ENCODE measurements at regions not wholly inside any gene's neighbourhood (a gene's known extent, or its start where the extent isn't known, plus 50 kb on each side); places are given as distances from the start of the nearest gene placed in this dataset.

DNA sequence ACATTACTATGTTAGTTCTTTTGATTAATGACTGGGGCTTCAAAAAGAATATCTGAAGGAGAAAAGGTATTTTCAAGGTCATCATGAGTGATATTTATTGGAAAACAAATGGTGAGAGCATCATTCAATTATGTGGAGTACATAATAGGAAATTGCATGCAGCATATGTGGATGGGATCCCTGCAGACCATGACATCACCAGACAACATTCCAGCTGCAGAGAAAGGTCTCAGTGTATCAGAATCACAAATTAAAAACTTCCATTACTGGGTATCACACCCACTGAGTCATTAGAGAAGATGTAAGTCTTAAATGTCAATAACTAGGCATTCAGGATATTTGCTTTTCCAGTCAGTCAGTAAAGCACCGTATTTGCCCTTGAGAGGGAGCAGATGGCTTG lies 574.4 kb upstream of the SLC10A2 start:
- Histone ChIP-seq H2BK5ac (ENCODE audit: low read depth, low read length, poor library complexity, severe bottlenecking) (no peak overlapping the region), H3K9me1 (ENCODE audit: insufficient read depth, low read length) (no peaks in the 10 kb centered on the region), H3K27ac (ENCODE audit: insufficient read depth, low read length) (no peak overlapping the region), H3K9me3 (ENCODE audit: control insufficient read depth, insufficient read depth, low read length) (no peaks in the 10 kb centered on the region), H2AK9ac (replicated peaks; ENCODE audit: low read depth, low read length, poor library complexity) (no peak overlapping the region), H2AK5ac (ENCODE audit: low read depth, low read length) (no peak overlapping the region), H2AFZ (replicated peaks; ENCODE audit: low read length, poor library complexity) (no peak overlapping the region), H3K23ac (ENCODE audit: low read depth, low read length) (no peak overlapping the region), H2BK20ac (ENCODE audit: low read depth, low read length) (no peak overlapping the region), H4K20me1 (ENCODE audit: insufficient read depth, low read length) (no peaks in the 10 kb centered on the region), H3K4me3 (ENCODE audit: insufficient read depth, low read depth, low read length) (no peak overlapping the region), H3K9ac (ENCODE audit: low read depth, low read length) (no peak overlapping the region), H3K36me3 (ENCODE audit: control insufficient read depth, insufficient read depth, low read length) (no peaks in the 10 kb centered on the region), H3K14ac (replicated peaks; ENCODE audit: low read depth, low read length) (no peak overlapping the region), H3K27me3 (ENCODE audit: control insufficient read depth, insufficient read depth, low read length) (no peaks in the 10 kb centered on the region), H3K79me1 (ENCODE audit: low read depth in 1 of 2, low read length in 2 of 2) (no peaks in the 10 kb centered on the region), H3K4me1 (ENCODE audit: control insufficient read depth, insufficient read depth, low read length) (no peaks in the 10 kb centered on the region), H4K8ac (ENCODE audit: low read depth in 2 of 2, low read length in 2 of 2) (no peak overlapping the region), H3K4ac (ENCODE audit: low read depth, low read length) (no peak overlapping the region), H4K5ac (ENCODE audit: low read depth, low read length) (no peak overlapping the region), H3K18ac (ENCODE audit: low read depth, low read length) (no peak overlapping the region), H4K91ac (ENCODE audit: insufficient read depth, low read depth, low read length) (no peak overlapping the region), H3K4me2 (ENCODE audit: low read depth, low read length) (no peak overlapping the region), H2BK15ac (ENCODE audit: low read depth, low read length) (no peak overlapping the region), H2BK120ac (ENCODE audit: low read depth, low read length) (no peak overlapping the region), H3K56ac (ENCODE audit: extremely low read depth, insufficient read depth, low read length) (no peak overlapping the region)
- in situ Hi-C loops (cut with MboI; ENCODE audit: low sequenced_read_pairs) (no loop called here), intact Hi-C loops (cut with micrococcal nuclease) (no loop called here), dilution Hi-C loops (cut with HindIII; ENCODE audit: low sequenced_read_pairs, unreplicated experiment) (no loop called here)
- no CpG with 5 or more reads among the region's 1 CpG for WGBS, 2 experiments (ENCODE audit: extremely low coverage in 2 of 2, insufficient read length in 1 of 2)
- CTCF ChIA-PET: no interaction called here
- POLR2A ChIA-PET (ENCODE audit: unreplicated experiment): no interaction called here
- TF ChIP-seq CHD1 (IDR thresholded peaks at IDR 0.05; ENCODE audit: low read depth, low read length) (no peak), RAD21 (IDR thresholded peaks at IDR 0.05; ENCODE audit: low read length) (no peak), FOS (IDR thresholded peaks at IDR 0.05; ENCODE audit: low read depth, low read length) (no peak), SMC3 (IDR thresholded peaks at IDR 0.05; ENCODE audit: low read depth, low read length) (no peak), RFX5 (IDR thresholded peaks at IDR 0.05; ENCODE audit: low read depth, low read length) (no peak), NFE2L2 (IDR thresholded peaks at IDR 0.05; ENCODE audit: low read depth, low read length) (no peak)
- TF ChIP-seq, protein P1, sequence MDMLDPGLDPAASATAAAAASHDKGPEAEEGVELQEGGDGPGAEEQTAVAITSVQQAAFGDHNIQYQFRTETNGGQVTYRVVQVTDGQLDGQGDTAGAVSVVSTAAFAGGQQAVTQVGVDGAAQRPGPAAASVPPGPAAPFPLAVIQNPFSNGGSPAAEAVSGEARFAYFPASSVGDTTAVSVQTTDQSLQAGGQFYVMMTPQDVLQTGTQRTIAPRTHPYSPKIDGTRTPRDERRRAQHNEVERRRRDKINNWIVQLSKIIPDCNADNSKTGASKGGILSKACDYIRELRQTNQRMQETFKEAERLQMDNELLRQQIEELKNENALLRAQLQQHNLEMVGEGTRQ (IDR thresholded peaks at IDR 0.05; ENCODE audit: low read depth, low read length): no peak
- TF ChIP-seq, protein P2, sequence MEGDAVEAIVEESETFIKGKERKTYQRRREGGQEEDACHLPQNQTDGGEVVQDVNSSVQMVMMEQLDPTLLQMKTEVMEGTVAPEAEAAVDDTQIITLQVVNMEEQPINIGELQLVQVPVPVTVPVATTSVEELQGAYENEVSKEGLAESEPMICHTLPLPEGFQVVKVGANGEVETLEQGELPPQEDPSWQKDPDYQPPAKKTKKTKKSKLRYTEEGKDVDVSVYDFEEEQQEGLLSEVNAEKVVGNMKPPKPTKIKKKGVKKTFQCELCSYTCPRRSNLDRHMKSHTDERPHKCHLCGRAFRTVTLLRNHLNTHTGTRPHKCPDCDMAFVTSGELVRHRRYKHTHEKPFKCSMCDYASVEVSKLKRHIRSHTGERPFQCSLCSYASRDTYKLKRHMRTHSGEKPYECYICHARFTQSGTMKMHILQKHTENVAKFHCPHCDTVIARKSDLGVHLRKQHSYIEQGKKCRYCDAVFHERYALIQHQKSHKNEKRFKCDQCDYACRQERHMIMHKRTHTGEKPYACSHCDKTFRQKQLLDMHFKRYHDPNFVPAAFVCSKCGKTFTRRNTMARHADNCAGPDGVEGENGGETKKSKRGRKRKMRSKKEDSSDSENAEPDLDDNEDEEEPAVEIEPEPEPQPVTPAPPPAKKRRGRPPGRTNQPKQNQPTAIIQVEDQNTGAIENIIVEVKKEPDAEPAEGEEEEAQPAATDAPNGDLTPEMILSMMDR (conservative IDR thresholded peaks at IDR 0.05; ENCODE audit: low read depth, low read length): no peak
- TF ChIP-seq, protein P3, sequence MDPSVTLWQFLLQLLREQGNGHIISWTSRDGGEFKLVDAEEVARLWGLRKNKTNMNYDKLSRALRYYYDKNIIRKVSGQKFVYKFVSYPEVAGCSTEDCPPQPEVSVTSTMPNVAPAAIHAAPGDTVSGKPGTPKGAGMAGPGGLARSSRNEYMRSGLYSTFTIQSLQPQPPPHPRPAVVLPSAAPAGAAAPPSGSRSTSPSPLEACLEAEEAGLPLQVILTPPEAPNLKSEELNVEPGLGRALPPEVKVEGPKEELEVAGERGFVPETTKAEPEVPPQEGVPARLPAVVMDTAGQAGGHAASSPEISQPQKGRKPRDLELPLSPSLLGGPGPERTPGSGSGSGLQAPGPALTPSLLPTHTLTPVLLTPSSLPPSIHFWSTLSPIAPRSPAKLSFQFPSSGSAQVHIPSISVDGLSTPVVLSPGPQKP (IDR thresholded peaks at IDR 0.05; ENCODE audit: borderline replicate concordance, low read depth, low read length): no peak
- DNase-seq (no peak), ATAC-seq (ENCODE audit: low read depth) (no peak)
- no TSS peak for BruUV-seq (replicated peaks)

All from IMR-90 (cell line).